Endodermal cell (in vitro differentiated cells): ENCODE measurements at regions not wholly inside any gene's neighbourhood (a gene's known extent, or its start where the extent isn't known, plus 50 kb on each side); places are given as distances from the start of the nearest gene placed in this dataset.

Experiments used
- DNase-seq: peaks from one replicate; pipeline ENCODE4 v3.0.0-alpha.2; 2017
- H3K27ac ChIP-seq: 2 replicates; pipeline ENCODE4 v1.5.1; 2013; ENCODE audit warnings: mild to moderate bottlenecking, low read depth, low read length, moderate library complexity
- H3K27me3 ChIP-seq: 2 replicates; pipeline ENCODE4 v1.6.1; 2013; ENCODE audit warnings: mild to moderate bottlenecking, low read length, moderate library complexity; ENCODE audit not compliant: insufficient read depth, control insufficient read depth, poor library complexity, severe bottlenecking
- H3K36me3 ChIP-seq: 2 replicates; pipeline ENCODE4 v1.7.0; 2013; ENCODE audit warnings: mild to moderate bottlenecking, low read length, moderate library complexity; ENCODE audit not compliant: control insufficient read depth, insufficient read depth
- H3K4me1 ChIP-seq: one replicate; pipeline ENCODE4 v1.7.0; 2013; ENCODE audit warnings: low read length; ENCODE audit not compliant: control insufficient read depth, insufficient read depth
- H3K4me3 ChIP-seq: 2 replicates; pipeline ENCODE4 v1.5.1; 2013; ENCODE audit warnings: mild to moderate bottlenecking, low read length, moderate library complexity
- H3K9ac ChIP-seq: 2 replicates; pipeline ENCODE4 v1.6.1; 2013; ENCODE audit warnings: mild to moderate bottlenecking, low read length, moderate library complexity; ENCODE audit not compliant: poor library complexity, severe bottlenecking; ENCODE audit errors: extremely low read depth
- H3K9me3 ChIP-seq: 2 replicates; pipeline ENCODE4 v1.6.1; 2013; ENCODE audit warnings: mild to moderate bottlenecking, low read length, moderate library complexity; ENCODE audit not compliant: control insufficient read depth
- H3K27ac Mint-ChIP-seq: 2 replicates; pipeline ENCODE4 v1.8.0; 2020; ENCODE audit warnings: mixed read lengths
- H3K27me3 Mint-ChIP-seq: 2 replicates; pipeline ENCODE4 v1.8.0; 2021; ENCODE audit warnings: mild to moderate bottlenecking, mixed read lengths; ENCODE audit not compliant: insufficient read depth
- H3K36me3 Mint-ChIP-seq: 2 replicates; pipeline ENCODE4 v1.8.0; 2020; ENCODE audit warnings: low read depth, mixed read lengths
- H3K4me1 Mint-ChIP-seq: 2 replicates; pipeline ENCODE4 v1.8.0; 2020; ENCODE audit warnings: mixed read lengths
- H3K4me3 Mint-ChIP-seq: 2 replicates; pipeline ENCODE4 v1.8.0; 2020; ENCODE audit warnings: mild to moderate bottlenecking, moderate library complexity, mixed read lengths
- H3K9me3 Mint-ChIP-seq: 2 replicates; pipeline ENCODE4 v1.8.0; 2020; ENCODE audit warnings: mild to moderate bottlenecking, mixed read lengths
- CTCF ChIP-seq: fragments of 200-600 bp; sonication (generic); conservative IDR thresholded peaks from 2 replicates; pipeline ENCODE4 v1.5.0; 2021; ENCODE audit warnings: antibody characterized with exemption, mild to moderate bottlenecking
- WGBS, 2 experiments: methylation state at CpG; one replicate each; pipeline versions ENCODE4 v1.1.5 to v1.1.7; 2013; ENCODE audit warnings: missing lambda C conversion rate in 2 of 2, mixed read lengths in 1 of 2; ENCODE audit not compliant: insufficient coverage in 1 of 2, insufficient read length in 1 of 2; 5-methylcytosine and 5-hydroxymethylcytosine counted together

GRCh38 chr10:30518907-30519306 lies 84.9 kb downstream of the MAP3K8 start:
- H3K27me3 Mint-ChIP-seq: no peaks in the 10 kb centered on the region
- H3K27me3 ChIP-seq: no peaks in the 10 kb centered on the region
- peaks cover 42% of the 10 kb centered on the region for H3K9me3 Mint-ChIP-seq
- TF ChIP-seq CTCF: no peak
- DNase-seq: no peak
- 86 to 92% methylated on average over 1 of the region's 1 CpG for WGBS, 2 experiments
- H3K4me1 Mint-ChIP-seq: no peaks in the 10 kb centered on the region
- H3K36me3 Mint-ChIP-seq: no peaks in the 10 kb centered on the region
- no peak overlapping the region for H3K27ac ChIP-seq
- no peaks in the 10 kb centered on the region for H3K36me3 ChIP-seq
- H3K9me3 ChIP-seq: peaks cover 9% of the 10 kb centered on the region
- H3K4me1 ChIP-seq: no peaks in the 10 kb centered on the region
- H3K27ac Mint-ChIP-seq: no peak overlapping the region
- no peak overlapping the region for H3K4me3 ChIP-seq
- H3K9ac ChIP-seq: no peak overlapping the region
- no peak overlapping the region for H3K4me3 Mint-ChIP-seq
